Stimulated activated naive CD8-positive, alpha-beta T cell treated with anti-CD3 and anti-CD28 coated beads, Interleukin-15, Interleukin-2, amounts not matched to agents 100 U/mL and 50 U/mL, for 24 hours (primary cell): ENCODE measurements at regions not wholly inside any gene's neighbourhood (a gene's known extent, or its start where the extent isn't known, plus 50 kb on each side); places are given as distances from the start of the nearest gene placed in this dataset.

ENCODE experiments used
- ATAC-seq: fragments of 150-1000 bp; cut with Tn5 transposase; one replicate; pipeline ENCODE4 v1.10.0; 2021
- DNase-seq: peaks from one replicate; pipeline ENCODE4 v3.0.0; 2021

GRCh38 chr22:47388778-47389177 is 626.3 kb downstream of the TBC1D22A start:
- ATAC-seq (no peak), DNase-seq (no peak)

- ATAC-seq (no peak), DNase-seq (no peak)
Observed at GRCh38 chr22:47388331-47388730, 625.9 kb downstream of the TBC1D22A start.

GRCh38 chr22:47386812-47387510 is 624.5 kb downstream of the TBC1D22A start:
- DNase-seq (no peak), ATAC-seq (no peak)

GRCh38 chr22:47384977-47385376 is 622.5 kb downstream of the TBC1D22A start:
- no peak for DNase-seq

GRCh38 chr22:47382164-47382890 is 619.9 kb downstream of the TBC1D22A start:
- DNase-seq (no peak), ATAC-seq (no peak)

More at GRCh38 chr22:47384977-47385376, 622.5 kb downstream of the TBC1D22A start:
- ATAC-seq: no peak

- ATAC-seq: no peak
Observed at GRCh38 chr22:47381240-47381639, 618.8 kb downstream of the TBC1D22A start.

GRCh38 chr22:47380692-47381091 is 618.2 kb downstream of the TBC1D22A start:
- ATAC-seq (no peak), DNase-seq (no peak)

More at GRCh38 chr22:47381240-47381639, 618.8 kb downstream of the TBC1D22A start:
- no peak for DNase-seq

GRCh38 chr22:47379037-47379436 is 616.6 kb downstream of the TBC1D22A start:
- DNase-seq (no peak), ATAC-seq (no peak)

GRCh38 chr22:47377926-47378560 is 615.6 kb downstream of the TBC1D22A start:
- ATAC-seq (no peak), DNase-seq (no peak)

- no peak for ATAC-seq
Observed at GRCh38 chr22:47376901-47377505, 614.6 kb downstream of the TBC1D22A start.

GRCh38 chr22:47376322-47376700 is 613.9 kb downstream of the TBC1D22A start:
- DNase-seq: no peak
- ATAC-seq: no peak

More at GRCh38 chr22:47376901-47377505, 614.6 kb downstream of the TBC1D22A start:
- no peak for DNase-seq

- no peak for DNase-seq
- ATAC-seq: no peak
Observed at GRCh38 chr22:47375621-47376321, 613.3 kb downstream of the TBC1D22A start.

- ATAC-seq (no peak), DNase-seq (no peak)
Observed at GRCh38 chr22:47374901-47375575, 612.6 kb downstream of the TBC1D22A start.

GRCh38 chr22:47374273-47374771 is 611.9 kb downstream of the TBC1D22A start:
- ATAC-seq (no peak), DNase-seq (no peak)

- ATAC-seq (no peak), DNase-seq (no peak)
Observed at GRCh38 chr22:47373648-47374272, 611.3 kb downstream of the TBC1D22A start.

GRCh38 chr22:47372596-47373385 is 610.3 kb downstream of the TBC1D22A start:
- DNase-seq (no peak), ATAC-seq (no peak)

- DNase-seq: no peak
- ATAC-seq: no peak
Observed at GRCh38 chr22:47372111-47372581, 609.7 kb downstream of the TBC1D22A start.

- no peak for DNase-seq
- no peak for ATAC-seq
Observed at GRCh38 chr22:47371263-47372090, 609.0 kb downstream of the TBC1D22A start.
